ENCODE measurements at regions not wholly inside any gene's neighbourhood (a gene's known extent, or its start where the extent isn't known, plus 50 kb on each side); places are given as distances from the start of the nearest gene placed in this dataset.

- TF ChIP-seq ZNF274 (IDR thresholded peaks at IDR 0.05; ENCODE audit: insufficient read depth, insufficient read length): no peak
- no peak for TF ChIP-seq CTCF (IDR thresholded peaks at IDR 0.05 in 2 of 3, conservative IDR thresholded peaks at IDR 0.05 in 1 of 3; ENCODE audit: control insufficient read depth in 2 of 3, extremely low read depth in 1 of 3, insufficient read depth in 1 of 3, low read depth in 3 of 3, low read length in 3 of 3)
Measured at GRCh38 chr1:244336232-244336899, 115.3 kb downstream of the ADSS2 start.
